ENCODE measurements at regions not wholly inside any gene's neighbourhood (a gene's known extent, or its start where the extent isn't known, plus 50 kb on each side); places are given as distances from the start of the nearest gene placed in this dataset.

GRCh38 chr3:106209482-106209881 is 340.7 kb upstream of the CBLB start:
- Histone ChIP-seq H3K9me3 (ENCODE audit: control insufficient read depth in 4 of 4, insufficient read depth in 3 of 4, low read length in 3 of 4) (peaks cover 0 to under 1% (median 0%) of the 10 kb centered on the region in 4 donors), H3K9ac (ENCODE audit: insufficient read depth in 1 of 2, low read length in 2 of 2) (no peak overlapping the region), H3K27ac (ENCODE audit: low read depth in 1 of 2, low read length in 1 of 2) (no peak overlapping the region), H3K36me3 (ENCODE audit: control insufficient read depth in 4 of 4, insufficient read depth in 4 of 4, low read length in 4 of 4) (no peaks in the 10 kb centered on the region), H3K27me3 (ENCODE audit: control insufficient read depth in 3 of 3, insufficient read depth in 3 of 3, low read length in 2 of 3) (no peaks in the 10 kb centered on the region), H3K4me3 (no peak overlapping the region), H3K4me1 (ENCODE audit: control insufficient read depth in 5 of 5, insufficient read depth in 5 of 5, low read length in 5 of 5) (peaks cover 0 to 38% (median 0%) of the 10 kb centered on the region in 5 donors)
- TF ChIP-seq, protein P1, sequence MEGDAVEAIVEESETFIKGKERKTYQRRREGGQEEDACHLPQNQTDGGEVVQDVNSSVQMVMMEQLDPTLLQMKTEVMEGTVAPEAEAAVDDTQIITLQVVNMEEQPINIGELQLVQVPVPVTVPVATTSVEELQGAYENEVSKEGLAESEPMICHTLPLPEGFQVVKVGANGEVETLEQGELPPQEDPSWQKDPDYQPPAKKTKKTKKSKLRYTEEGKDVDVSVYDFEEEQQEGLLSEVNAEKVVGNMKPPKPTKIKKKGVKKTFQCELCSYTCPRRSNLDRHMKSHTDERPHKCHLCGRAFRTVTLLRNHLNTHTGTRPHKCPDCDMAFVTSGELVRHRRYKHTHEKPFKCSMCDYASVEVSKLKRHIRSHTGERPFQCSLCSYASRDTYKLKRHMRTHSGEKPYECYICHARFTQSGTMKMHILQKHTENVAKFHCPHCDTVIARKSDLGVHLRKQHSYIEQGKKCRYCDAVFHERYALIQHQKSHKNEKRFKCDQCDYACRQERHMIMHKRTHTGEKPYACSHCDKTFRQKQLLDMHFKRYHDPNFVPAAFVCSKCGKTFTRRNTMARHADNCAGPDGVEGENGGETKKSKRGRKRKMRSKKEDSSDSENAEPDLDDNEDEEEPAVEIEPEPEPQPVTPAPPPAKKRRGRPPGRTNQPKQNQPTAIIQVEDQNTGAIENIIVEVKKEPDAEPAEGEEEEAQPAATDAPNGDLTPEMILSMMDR (IDR thresholded peaks at IDR 0.05; ENCODE audit: control extremely low read depth, extremely low read depth) = no peak
- ATAC-seq (ENCODE audit: insufficient read depth, low FRiP score) (no peak), DNase-seq (no peak)
- whole genome bisulfite sequencing, 2 donors = 41 to 42% methylated on average over 1 of the region's 1 CpG

- no peaks in the 10 kb centered on the region for H3K9me3 ChIP-seq (ENCODE audit: control insufficient read depth in 4 of 4, insufficient read depth in 3 of 4, low read length in 3 of 4)
- no peak overlapping the region for H3K27ac ChIP-seq (ENCODE audit: low read depth in 1 of 2, low read length in 1 of 2)
- no peak overlapping the region for H3K9ac ChIP-seq (ENCODE audit: insufficient read depth in 1 of 2, low read length in 2 of 2)
- H3K36me3 ChIP-seq (ENCODE audit: control insufficient read depth in 4 of 4, insufficient read depth in 4 of 4, low read length in 4 of 4) = no peaks in the 10 kb centered on the region
- DNase-seq (no peak), ATAC-seq (ENCODE audit: insufficient read depth, low FRiP score) (no peak)
- H3K4me1 ChIP-seq (ENCODE audit: control insufficient read depth in 5 of 5, insufficient read depth in 5 of 5, low read length in 5 of 5) = peaks cover 0 to 35% (median 0%) of the 10 kb centered on the region in 5 donors
- H3K4me3 ChIP-seq = no peak overlapping the region
- H3K27me3 ChIP-seq (ENCODE audit: control insufficient read depth in 3 of 3, insufficient read depth in 3 of 3, low read length in 2 of 3) = no peaks in the 10 kb centered on the region
- 78 to 91% methylated on average over 3 of the region's 3 CpGs for WGBS, 2 donors
- TF ChIP-seq, protein P1 (IDR thresholded peaks at IDR 0.05; ENCODE audit: control extremely low read depth, extremely low read depth) = no peak
Observed at GRCh38 chr3:106210923-106211322, 342.1 kb upstream of the CBLB start.

DNA sequence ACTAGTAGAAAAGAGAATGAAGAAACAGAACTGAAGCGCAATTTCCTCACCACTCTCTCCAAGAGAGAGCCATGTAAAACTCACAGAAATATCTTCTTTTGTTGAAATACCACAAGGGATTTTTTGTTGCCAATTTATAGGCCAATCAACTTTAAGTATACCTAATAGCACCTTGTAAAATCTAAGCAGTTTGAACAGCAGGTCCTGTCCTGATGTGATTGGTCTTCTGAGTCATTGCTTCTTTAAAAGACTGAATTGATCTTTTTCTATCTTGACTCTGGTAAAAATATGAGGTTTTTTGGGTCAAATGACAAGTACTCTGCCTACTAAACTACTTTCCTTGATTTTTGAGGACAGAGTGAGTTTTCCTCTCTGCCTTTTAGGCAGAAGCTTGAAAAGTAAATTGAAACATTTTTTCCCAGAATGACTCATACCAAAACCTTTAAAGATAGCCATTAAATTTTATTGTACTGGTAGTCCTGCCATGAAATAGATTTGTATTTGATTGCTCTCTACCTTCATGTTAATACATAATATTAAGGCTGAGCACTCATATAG is 343.9 kb upstream of the CBLB start:
- Histone ChIP-seq H3K27ac (ENCODE audit: low read depth in 1 of 2, low read length in 1 of 2) (no peak overlapping the region), H3K36me3 (ENCODE audit: control insufficient read depth in 4 of 4, insufficient read depth in 4 of 4, low read length in 4 of 4) (no peaks in the 10 kb centered on the region), H3K27me3 (ENCODE audit: control insufficient read depth in 3 of 3, insufficient read depth in 3 of 3, low read length in 2 of 3) (no peaks in the 10 kb centered on the region), H3K4me3 (no peak overlapping the region), H3K9me3 (ENCODE audit: control insufficient read depth in 4 of 4, insufficient read depth in 3 of 4, low read length in 3 of 4) (no peaks in the 10 kb centered on the region), H3K4me1 (ENCODE audit: control insufficient read depth in 5 of 5, insufficient read depth in 5 of 5, low read length in 5 of 5) (peaks cover 0 to 17% (median 0%) of the 10 kb centered on the region in 5 donors), H3K9ac (ENCODE audit: insufficient read depth in 1 of 2, low read length in 2 of 2) (no peak overlapping the region)
- 88 to 98% methylated on average over 1 of the region's 1 CpG for WGBS, 2 donors
- DNase-seq (no peak), ATAC-seq (ENCODE audit: insufficient read depth, low FRiP score) (no peak)
- TF ChIP-seq, protein P1 (IDR thresholded peaks at IDR 0.05; ENCODE audit: control extremely low read depth, extremely low read depth) = no peak

GRCh38 chr3:106213954-106214353 is 345.1 kb upstream of the CBLB start:
- peaks cover 0 to 12% (median 0%) of the 10 kb centered on the region in 5 donors for H3K4me1 ChIP-seq (ENCODE audit: control insufficient read depth in 5 of 5, insufficient read depth in 5 of 5, low read length in 5 of 5)
- 92 to 94% methylated on average over 4 of the region's 4 CpGs for WGBS, 2 donors
- ATAC-seq (ENCODE audit: insufficient read depth, low FRiP score) = no peak

More at GRCh38 chr3:106213954-106214353, 345.1 kb upstream of the CBLB start:
- Histone ChIP-seq H3K9ac (ENCODE audit: insufficient read depth in 1 of 2, low read length in 2 of 2) (no peak overlapping the region), H3K27ac (ENCODE audit: low read depth in 1 of 2, low read length in 1 of 2) (no peak overlapping the region), H3K9me3 (ENCODE audit: control insufficient read depth in 4 of 4, insufficient read depth in 3 of 4, low read length in 3 of 4) (no peaks in the 10 kb centered on the region), H3K4me3 (no peak overlapping the region), H3K27me3 (ENCODE audit: control insufficient read depth in 3 of 3, insufficient read depth in 3 of 3, low read length in 2 of 3) (no peaks in the 10 kb centered on the region), H3K36me3 (ENCODE audit: control insufficient read depth in 4 of 4, insufficient read depth in 4 of 4, low read length in 4 of 4) (no peaks in the 10 kb centered on the region)
- no peak for DNase-seq
- TF ChIP-seq, protein P1 (IDR thresholded peaks at IDR 0.05; ENCODE audit: control extremely low read depth, extremely low read depth) = no peak
